ENCODE measurements at regions not wholly inside any gene's neighbourhood (a gene's known extent, or its start where the extent isn't known, plus 50 kb on each side); places are given as distances from the start of the nearest gene placed in this dataset.

- TF ChIP-seq CTCF (IDR thresholded peaks at IDR 0.05) (no peak), POLR2AphosphoS5 (IDR thresholded peaks at IDR 0.05) (no peak), POLR2A (IDR thresholded peaks at IDR 0.05) (no peak)
Measured at GRCh38 chr13:44035400-44035799, 155.7 kb downstream of the LACC1 start.

Measured in sigmoid colon (tissue), 4 donors.